ENCODE measurements at regions not wholly inside any gene's neighbourhood (a gene's known extent, or its start where the extent isn't known, plus 50 kb on each side); places are given as distances from the start of the nearest gene placed in this dataset.
"Not testable (repeated sequence)": the region's sequence is repeated elsewhere in the genome, so short reads cannot be mapped to it uniquely, and the experiment has no call there.

GRCh38 chr11:110347660-110348059 lies 51.2 kb upstream of the RDX start:
- DNase-seq (ENCODE audit: low read depth), result no peak
- H3K4me3 ChIP-seq (ENCODE audit: low read depth, low read length), result no peak overlapping the region
- TF ChIP-seq, protein P1, sequence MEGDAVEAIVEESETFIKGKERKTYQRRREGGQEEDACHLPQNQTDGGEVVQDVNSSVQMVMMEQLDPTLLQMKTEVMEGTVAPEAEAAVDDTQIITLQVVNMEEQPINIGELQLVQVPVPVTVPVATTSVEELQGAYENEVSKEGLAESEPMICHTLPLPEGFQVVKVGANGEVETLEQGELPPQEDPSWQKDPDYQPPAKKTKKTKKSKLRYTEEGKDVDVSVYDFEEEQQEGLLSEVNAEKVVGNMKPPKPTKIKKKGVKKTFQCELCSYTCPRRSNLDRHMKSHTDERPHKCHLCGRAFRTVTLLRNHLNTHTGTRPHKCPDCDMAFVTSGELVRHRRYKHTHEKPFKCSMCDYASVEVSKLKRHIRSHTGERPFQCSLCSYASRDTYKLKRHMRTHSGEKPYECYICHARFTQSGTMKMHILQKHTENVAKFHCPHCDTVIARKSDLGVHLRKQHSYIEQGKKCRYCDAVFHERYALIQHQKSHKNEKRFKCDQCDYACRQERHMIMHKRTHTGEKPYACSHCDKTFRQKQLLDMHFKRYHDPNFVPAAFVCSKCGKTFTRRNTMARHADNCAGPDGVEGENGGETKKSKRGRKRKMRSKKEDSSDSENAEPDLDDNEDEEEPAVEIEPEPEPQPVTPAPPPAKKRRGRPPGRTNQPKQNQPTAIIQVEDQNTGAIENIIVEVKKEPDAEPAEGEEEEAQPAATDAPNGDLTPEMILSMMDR (IDR thresholded peaks at IDR 0.05; ENCODE audit: insufficient read depth, low read length, poor library complexity, severe bottlenecking), result no peak
- H3K36me3 ChIP-seq (ENCODE audit: control insufficient read depth, insufficient read depth, low read length), result no peaks in the 10 kb centered on the region
- no peaks in the 10 kb centered on the region for H3K27me3 ChIP-seq (ENCODE audit: control insufficient read depth, insufficient read depth, low read length)

DNA sequence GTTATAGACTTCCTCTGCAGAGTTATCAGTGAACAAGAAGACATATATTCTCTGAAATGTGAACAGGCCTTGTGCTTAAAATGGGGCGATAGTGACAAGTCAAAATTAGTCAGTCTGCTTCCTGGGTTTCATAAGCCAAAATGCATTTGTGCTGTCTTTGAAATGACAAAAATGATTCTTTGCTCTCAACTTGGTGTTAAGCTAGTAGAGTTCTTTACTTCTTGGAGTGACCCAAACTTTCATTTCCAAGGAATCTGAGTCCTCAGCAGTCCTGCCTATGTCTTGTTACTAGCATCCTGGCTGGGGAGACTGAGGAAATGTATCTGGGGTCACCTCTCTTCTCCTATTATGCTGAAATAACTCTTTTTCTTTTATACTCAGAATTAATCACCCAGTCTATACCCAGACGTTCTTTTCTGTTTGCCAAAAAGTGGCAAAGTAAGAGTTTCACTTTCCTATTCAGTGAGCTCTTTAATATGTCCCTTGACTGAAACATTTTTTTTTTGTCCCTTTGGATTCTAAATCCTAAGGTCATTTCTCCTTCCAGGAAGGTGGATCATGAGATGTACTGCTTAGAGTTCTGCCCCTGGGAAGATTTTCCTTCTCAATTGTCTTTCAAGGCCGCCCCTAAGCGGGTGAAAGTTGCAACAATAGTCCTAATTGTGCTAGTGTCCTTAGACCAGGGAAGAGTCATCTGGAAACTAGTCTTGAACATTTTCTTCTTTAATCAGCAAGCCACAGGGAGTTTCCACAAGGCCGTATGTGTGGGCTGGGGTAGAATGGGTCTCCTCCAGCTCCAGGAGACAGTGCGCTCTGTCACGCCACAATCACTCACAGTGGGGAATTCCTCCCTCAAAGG lies 53.0 kb upstream of the RDX start:
- H3K36me3 ChIP-seq (ENCODE audit: control insufficient read depth, insufficient read depth, low read length), result no peaks in the 10 kb centered on the region
- H3K27me3 ChIP-seq (ENCODE audit: control insufficient read depth, insufficient read depth, low read length), result no peaks in the 10 kb centered on the region
- TF ChIP-seq, protein P1 (IDR thresholded peaks at IDR 0.05; ENCODE audit: insufficient read depth, low read length, poor library complexity, severe bottlenecking), result no peak
- DNase-seq (ENCODE audit: low read depth), result no peak
- H3K4me3 ChIP-seq (ENCODE audit: low read depth, low read length), result no peak overlapping the region

- H3K4me3 ChIP-seq (ENCODE audit: low read depth, low read length); H3K36me3 ChIP-seq (ENCODE audit: control insufficient read depth, insufficient read depth, low read length); H3K27me3 ChIP-seq (ENCODE audit: control insufficient read depth, insufficient read depth, low read length); DNase-seq (ENCODE audit: low read depth): not testable (repeated sequence)
Measured at GRCh38 chr11:110349997-110350383, 53.6 kb upstream of the RDX start.

DNA sequence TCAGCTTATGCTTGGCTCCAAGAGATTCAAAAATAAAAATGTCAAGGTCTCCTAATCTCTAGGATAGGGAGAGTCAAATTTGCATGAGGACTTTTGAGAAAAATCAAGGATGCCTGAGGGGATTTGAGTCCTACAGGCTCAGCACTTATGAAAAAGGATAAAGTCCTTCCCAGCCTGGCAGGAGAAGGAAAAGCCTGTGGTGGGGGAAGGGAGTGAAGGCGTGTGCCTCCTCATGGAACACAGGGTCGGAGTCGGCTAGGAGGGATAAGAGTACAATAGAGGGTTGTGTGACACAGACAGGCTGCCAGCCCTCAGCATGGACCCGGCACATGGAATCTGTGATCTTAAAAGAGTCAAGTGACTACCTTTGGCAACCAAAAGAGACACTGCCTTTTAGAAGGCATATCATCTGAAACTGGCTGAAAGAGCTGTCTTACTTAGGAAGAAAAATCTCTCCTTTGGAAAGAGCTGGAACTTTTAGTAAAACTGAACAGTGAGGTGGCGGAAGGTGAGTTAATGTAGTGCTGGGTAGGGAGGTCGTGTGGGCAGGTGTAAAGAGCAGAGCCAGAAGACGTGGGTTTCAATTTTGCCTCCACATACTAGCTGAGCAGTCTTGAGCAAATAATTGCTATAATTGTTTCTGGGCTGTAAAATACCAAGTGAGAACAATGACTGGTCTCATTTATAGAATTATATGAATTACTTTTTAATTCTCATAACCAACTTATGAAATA lies 58.8 kb upstream of the RDX start:
- no peak for DNase-seq (ENCODE audit: low read depth)
- TF ChIP-seq, protein P1 (IDR thresholded peaks at IDR 0.05; ENCODE audit: insufficient read depth, low read length, poor library complexity, severe bottlenecking), result no peak
- Histone ChIP-seq H3K4me3 (ENCODE audit: low read depth, low read length) (no peak overlapping the region), H3K27me3 (ENCODE audit: control insufficient read depth, insufficient read depth, low read length) (no peaks in the 10 kb centered on the region), H3K36me3 (ENCODE audit: control insufficient read depth, insufficient read depth, low read length) (no peaks in the 10 kb centered on the region)

DNA sequence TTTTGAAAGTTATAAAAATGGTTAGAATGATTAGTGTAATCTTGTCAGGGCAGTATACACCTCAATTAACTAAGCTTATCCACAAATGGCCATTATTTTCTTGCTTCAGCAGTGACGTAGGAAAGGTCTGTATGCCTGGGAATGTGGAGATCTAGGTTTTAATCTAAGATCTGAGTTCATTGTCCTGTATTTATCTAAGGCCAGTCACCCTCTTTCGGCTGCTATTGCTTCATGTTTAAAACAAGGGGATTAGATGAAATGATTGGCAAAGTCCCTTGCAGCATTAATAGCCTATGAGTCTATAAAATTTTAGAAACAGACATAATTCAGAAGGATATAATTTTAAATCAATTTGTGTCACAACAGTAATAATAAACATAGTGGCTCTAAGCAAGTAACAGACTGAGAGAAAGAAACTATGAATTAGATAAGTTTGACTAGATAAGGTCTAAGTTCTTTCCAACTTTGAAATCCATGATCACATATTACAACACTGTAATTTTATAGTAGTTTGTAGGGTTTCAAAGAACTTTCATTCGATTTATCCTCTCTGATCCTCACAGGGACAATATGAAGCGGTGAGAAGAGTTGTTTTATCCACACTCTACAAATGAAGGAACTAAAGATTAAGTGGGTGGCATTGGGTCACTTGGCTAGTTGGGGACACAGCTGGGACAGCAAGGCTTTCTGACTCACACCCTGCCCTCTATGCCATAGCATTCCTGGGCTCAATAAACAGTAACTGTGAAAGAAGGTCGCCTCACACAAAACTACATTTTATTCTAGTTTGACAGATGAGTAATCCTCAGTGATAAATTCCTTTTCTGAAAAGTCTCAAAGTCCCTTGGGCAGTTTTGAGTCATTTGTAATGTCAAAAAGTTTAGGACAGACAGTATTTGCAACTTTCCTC lies 60.6 kb upstream of the RDX start:
- no peaks in the 10 kb centered on the region for H3K27me3 ChIP-seq (ENCODE audit: control insufficient read depth, insufficient read depth, low read length)
- H3K4me3 ChIP-seq (ENCODE audit: low read depth, low read length), result no peak overlapping the region
- no peak for DNase-seq (ENCODE audit: low read depth)
- TF ChIP-seq, protein P1 (IDR thresholded peaks at IDR 0.05; ENCODE audit: insufficient read depth, low read length, poor library complexity, severe bottlenecking), result no peak
- no peaks in the 10 kb centered on the region for H3K36me3 ChIP-seq (ENCODE audit: control insufficient read depth, insufficient read depth, low read length)

- no peaks in the 10 kb centered on the region for H3K27me3 ChIP-seq (ENCODE audit: control insufficient read depth, insufficient read depth, low read length)
- TF ChIP-seq, protein P1 (IDR thresholded peaks at IDR 0.05; ENCODE audit: insufficient read depth, low read length, poor library complexity, severe bottlenecking), result no peak
- H3K36me3 ChIP-seq (ENCODE audit: control insufficient read depth, insufficient read depth, low read length), result no peaks in the 10 kb centered on the region
- DNase-seq (ENCODE audit: low read depth), result no peak
- H3K4me3 ChIP-seq (ENCODE audit: low read depth, low read length), result no peak overlapping the region
Measured at GRCh38 chr11:110358336-110358735, 61.9 kb upstream of the RDX start.

GRCh38 chr11:110360781-110361408 lies 64.5 kb upstream of the RDX start:
- not testable (repeated sequence) for H3K4me3 ChIP-seq (ENCODE audit: low read depth, low read length); H3K36me3 ChIP-seq (ENCODE audit: control insufficient read depth, insufficient read depth, low read length); H3K27me3 ChIP-seq (ENCODE audit: control insufficient read depth, insufficient read depth, low read length); DNase-seq (ENCODE audit: low read depth)
